BLaER1 (cell line): ENCODE measurements at regions not wholly inside any gene's neighbourhood (a gene's known extent, or its start where the extent isn't known, plus 50 kb on each side); places are given as distances from the start of the nearest gene placed in this dataset.
"Not testable (repeated sequence)": the region's sequence is repeated elsewhere in the genome, so short reads cannot be mapped to it uniquely, and the experiment has no call there.

ENCODE experiments used
- H3K27ac ChIP-seq: shearing (Covaris generic); formaldehyde crosslinking; 2 replicates; pipeline ENCODE4 v1.8.1; 2022
- H3K27me3 ChIP-seq: shearing (Covaris generic); formaldehyde crosslinking; 2 replicates; pipeline ENCODE4 v1.8.1; 2022
- H3K36me3 ChIP-seq: shearing (Covaris generic); formaldehyde crosslinking; 2 replicates; pipeline ENCODE4 v1.8.1; 2022
- H3K4me1 ChIP-seq: shearing (Covaris generic); formaldehyde crosslinking; 2 replicates; pipeline ENCODE4 v1.8.1; 2022
- H3K4me2 ChIP-seq: shearing (Covaris generic); formaldehyde crosslinking; 2 replicates; pipeline ENCODE4 v1.8.1; 2022
- H3K4me3 ChIP-seq: shearing (Covaris generic); formaldehyde crosslinking; 2 replicates; pipeline ENCODE4 v1.8.1; 2022
- H3K9ac ChIP-seq: shearing (Covaris generic); formaldehyde crosslinking; 2 replicates; pipeline ENCODE4 v1.8.1; 2022
- H3K9me3 ChIP-seq: shearing (Covaris generic); formaldehyde crosslinking; 2 replicates; pipeline ENCODE4 v1.8.1; 2022
- H4K20me1 ChIP-seq: shearing (Covaris generic); formaldehyde crosslinking; 2 replicates; pipeline ENCODE4 v1.8.1; 2022
- Cebpa-rat ChIP-seq: shearing (Covaris generic); IDR thresholded peaks from 2 replicates; pipeline ENCODE4 v1.8.1; 2022

GRCh38 chr16:66186251-66186785, 180.2 kb upstream of the CDH5 start:
- H3K4me3 ChIP-seq = no peak overlapping the region
- H3K4me1 ChIP-seq = peaks cover 6% of the 10 kb centered on the region; the same call in 1 of the 2 replicates
- no peak overlapping the region for H3K9ac ChIP-seq
- no peaks in the 10 kb centered on the region for H3K27me3 ChIP-seq
- H4K20me1 ChIP-seq = no peaks in the 10 kb centered on the region
- H3K36me3 ChIP-seq = no peaks in the 10 kb centered on the region
- 0 out of 2 replicates have a peak, but pooled peaks cover 4% of the 10 kb centered on the region for H3K9me3 ChIP-seq
- no peak overlapping the region for H3K27ac ChIP-seq
- TF ChIP-seq Cebpa-rat = no peak
- H3K4me2 ChIP-seq = no peak overlapping the region

GRCh38 chr16:66182592-66182991, 183.9 kb upstream of the CDH5 start:
- no peaks in the 10 kb centered on the region for H3K4me1 ChIP-seq
- TF ChIP-seq Cebpa-rat = no peak
- H3K27ac ChIP-seq = no peak overlapping the region
- no peaks in the 10 kb centered on the region for H4K20me1 ChIP-seq
- no peaks in the 10 kb centered on the region for H3K36me3 ChIP-seq
- no peak overlapping the region for H3K4me3 ChIP-seq
- H3K9me3 ChIP-seq = peaks cover 39% of the 10 kb centered on the region
- no peaks in the 10 kb centered on the region for H3K27me3 ChIP-seq
- no peak overlapping the region for H3K4me2 ChIP-seq
- no peak overlapping the region for H3K9ac ChIP-seq

GRCh38 chr16:66176731-66177130, 189.8 kb upstream of the CDH5 start:
- peaks cover 32% of the 10 kb centered on the region for H3K4me1 ChIP-seq
- H3K9ac ChIP-seq = no peak overlapping the region
- H3K27ac ChIP-seq = no peak overlapping the region
- no peaks in the 10 kb centered on the region for H3K36me3 ChIP-seq
- no peak for TF ChIP-seq Cebpa-rat
- H3K9me3 ChIP-seq = peaks cover 35% of the 10 kb centered on the region
- H3K27me3 ChIP-seq = no peaks in the 10 kb centered on the region
- H3K4me2 ChIP-seq = peak overlapping the region; percentile 73
- H4K20me1 ChIP-seq = no peaks in the 10 kb centered on the region
- no peak overlapping the region for H3K4me3 ChIP-seq

GRCh38 chr16:66176111-66176510, 190.4 kb upstream of the CDH5 start:
- Histone ChIP-seq H3K9ac (0 out of 2 replicates have a peak overlapping the region, but pooled peaks have one; percentile 18), H3K27ac (peak overlapping the region; percentile 68), H3K4me3 (no peak overlapping the region), H4K20me1 (no peaks in the 10 kb centered on the region), H3K4me2 (peak overlapping the region; percentile 73), H3K36me3 (no peaks in the 10 kb centered on the region), H3K9me3 (peaks cover 33% of the 10 kb centered on the region), H3K4me1 (peaks cover 32% of the 10 kb centered on the region), H3K27me3 (no peaks in the 10 kb centered on the region)
- no peak for TF ChIP-seq Cebpa-rat

- peak overlapping the region; percentile 18; the same call in 1 of the 2 replicates for H3K9ac ChIP-seq
- H3K4me2 ChIP-seq = peak overlapping the region; percentile 73
- H3K4me3 ChIP-seq = no peak overlapping the region
- peaks cover 32% of the 10 kb centered on the region for H3K4me1 ChIP-seq
- peaks cover 28% of the 10 kb centered on the region for H3K9me3 ChIP-seq
- no peak for TF ChIP-seq Cebpa-rat
- no peaks in the 10 kb centered on the region for H3K27me3 ChIP-seq
- H3K36me3 ChIP-seq = no peaks in the 10 kb centered on the region
- H4K20me1 ChIP-seq = no peaks in the 10 kb centered on the region
- peak overlapping the region; percentile 68 for H3K27ac ChIP-seq
Measured at GRCh38 chr16:66175636-66176035, 190.9 kb upstream of the CDH5 start.

- peaks cover 22% of the 10 kb centered on the region for H3K9me3 ChIP-seq
- H3K4me3 ChIP-seq = no peak overlapping the region
- H3K27me3 ChIP-seq = no peaks in the 10 kb centered on the region
- peak overlapping the region; percentile 18; the same call in 1 of the 2 replicates for H3K9ac ChIP-seq
- H3K36me3 ChIP-seq = no peaks in the 10 kb centered on the region
- peak overlapping the region; percentile 68 for H3K27ac ChIP-seq
- H3K4me1 ChIP-seq = peaks cover 32% of the 10 kb centered on the region
- no peaks in the 10 kb centered on the region for H4K20me1 ChIP-seq
- no peak for TF ChIP-seq Cebpa-rat
- peak overlapping the region; percentile 73 for H3K4me2 ChIP-seq
Measured at GRCh38 chr16:66175058-66175457, 191.4 kb upstream of the CDH5 start.

GRCh38 chr16:66173796-66174195, 192.7 kb upstream of the CDH5 start:
- H3K27me3 ChIP-seq, H4K20me1 ChIP-seq, H3K9ac ChIP-seq, H3K4me2 ChIP-seq, H3K27ac ChIP-seq, H3K4me3 ChIP-seq, H3K36me3 ChIP-seq: not testable (repeated sequence)
- Histone ChIP-seq H3K9me3 (peaks cover 11% of the 10 kb centered on the region), H3K4me1 (peaks cover 32% of the 10 kb centered on the region)

GRCh38 chr16:66173181-66173580, 193.3 kb upstream of the CDH5 start:
- not testable (repeated sequence) for H3K36me3 ChIP-seq, H3K9ac ChIP-seq, H3K9me3 ChIP-seq, H4K20me1 ChIP-seq, H3K4me2 ChIP-seq, H3K27me3 ChIP-seq, H3K27ac ChIP-seq, H3K4me3 ChIP-seq
- peaks cover 32% of the 10 kb centered on the region for H3K4me1 ChIP-seq

- 0 out of 2 replicates have a peak, but pooled peaks cover 3% of the 10 kb centered on the region for H3K9me3 ChIP-seq
- H3K27ac ChIP-seq = no peak overlapping the region
- no peaks in the 10 kb centered on the region for H3K27me3 ChIP-seq
- TF ChIP-seq Cebpa-rat = no peak
- H3K4me1 ChIP-seq = peaks cover 32% of the 10 kb centered on the region
- no peaks in the 10 kb centered on the region for H4K20me1 ChIP-seq
- H3K9ac ChIP-seq = no peak overlapping the region
- H3K4me3 ChIP-seq = no peak overlapping the region
- no peak overlapping the region for H3K4me2 ChIP-seq
- H3K36me3 ChIP-seq = no peaks in the 10 kb centered on the region
Measured at GRCh38 chr16:66172463-66172862, 194.0 kb upstream of the CDH5 start.

- H3K9ac ChIP-seq = no peak overlapping the region
- no peaks in the 10 kb centered on the region for H3K27me3 ChIP-seq
- TF ChIP-seq Cebpa-rat = no peak
Measured at GRCh38 chr16:66171578-66171977, 194.9 kb upstream of the CDH5 start.

GRCh38 chr16:66170989-66171388, 195.5 kb upstream of the CDH5 start:
- H3K4me3 ChIP-seq = no peak overlapping the region
- H3K36me3 ChIP-seq = no peaks in the 10 kb centered on the region
- peaks cover 13% of the 10 kb centered on the region; the same call in 1 of the 2 replicates for H3K9me3 ChIP-seq
- no peaks in the 10 kb centered on the region for H4K20me1 ChIP-seq
- H3K9ac ChIP-seq = no peak overlapping the region
- peaks cover 24% of the 10 kb centered on the region for H3K4me1 ChIP-seq
- TF ChIP-seq Cebpa-rat = no peak
- H3K27ac ChIP-seq = no peak overlapping the region
- H3K27me3 ChIP-seq = no peaks in the 10 kb centered on the region
- H3K4me2 ChIP-seq = no peak overlapping the region

More at GRCh38 chr16:66171578-66171977, 194.9 kb upstream of the CDH5 start:
- Histone ChIP-seq H3K4me2 (no peak overlapping the region), H4K20me1 (no peaks in the 10 kb centered on the region), H3K36me3 (no peaks in the 10 kb centered on the region), H3K27ac (no peak overlapping the region), H3K9me3 (peaks cover 12% of the 10 kb centered on the region; the same call in 1 of the 2 replicates), H3K4me3 (no peak overlapping the region), H3K4me1 (peaks cover 30% of the 10 kb centered on the region)
